Peyer's patch (tissue), 4 donors: ENCODE measurements at regions not wholly inside any gene's neighbourhood (a gene's known extent, or its start where the extent isn't known, plus 50 kb on each side); places are given as distances from the start of the nearest gene placed in this dataset.

Experiments
- CTCF ChIP-seq, 6 experiments: fragments of 450-650 bp in 4 of 6; fragments of 200-600 bp in 2 of 6; sonication (generic) in 1 of 6; IDR thresholded peaks; one replicate each; pipeline ENCODE4 v1.5.1; 2017 to 2019; ENCODE audit warnings: antibody characterized with exemption in 6 of 6, mild to moderate bottlenecking in 3 of 6, moderate library complexity in 1 of 6
- POLR2A ChIP-seq, 2 donors: fragments of 450-650 bp; IDR thresholded peaks; one replicate each; pipeline ENCODE4 v1.5.1; 2017; ENCODE audit warnings: antibody characterized with exemption in 2 of 2, mild to moderate bottlenecking in 2 of 2, moderate library complexity in 2 of 2

DNA sequence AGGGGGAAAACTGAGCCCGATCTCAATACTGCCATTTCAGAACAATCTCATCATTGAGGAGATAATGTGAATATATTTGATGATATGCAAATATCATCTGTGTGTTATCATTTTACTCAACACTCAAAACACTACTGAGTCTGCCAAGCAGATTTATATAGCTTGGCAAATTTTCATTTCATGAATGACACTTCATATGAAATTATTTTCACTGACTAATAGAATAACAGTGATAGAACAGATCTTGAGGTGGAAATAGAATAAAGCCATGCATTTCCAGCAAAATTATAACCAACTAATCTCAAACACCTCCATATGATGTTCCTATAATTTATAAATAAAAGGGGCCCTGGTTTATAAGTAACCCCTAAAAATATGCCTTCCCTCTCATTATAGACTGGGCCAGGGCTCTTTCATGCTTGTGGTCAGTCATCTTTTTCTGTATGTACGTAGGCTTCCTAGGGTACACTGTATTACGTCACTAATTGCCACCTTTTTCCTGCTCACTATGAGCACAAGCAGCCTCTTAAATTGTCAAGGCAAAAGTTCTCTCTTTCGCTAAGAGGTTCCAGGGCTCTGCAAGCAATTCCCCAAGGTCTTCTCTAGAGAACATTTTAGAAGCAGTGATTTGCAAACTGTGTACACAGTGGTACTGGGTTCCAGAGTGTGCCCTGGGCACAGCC lies 197.1 kb upstream of the FOXN3 start:
- TF ChIP-seq CTCF (IDR thresholded peaks at IDR 0.05) (no peak), POLR2A (IDR thresholded peaks at IDR 0.05) (no peak)
